ENCODE measurements at regions not wholly inside any gene's neighbourhood (a gene's known extent, or its start where the extent isn't known, plus 50 kb on each side); places are given as distances from the start of the nearest gene placed in this dataset.

DNA sequence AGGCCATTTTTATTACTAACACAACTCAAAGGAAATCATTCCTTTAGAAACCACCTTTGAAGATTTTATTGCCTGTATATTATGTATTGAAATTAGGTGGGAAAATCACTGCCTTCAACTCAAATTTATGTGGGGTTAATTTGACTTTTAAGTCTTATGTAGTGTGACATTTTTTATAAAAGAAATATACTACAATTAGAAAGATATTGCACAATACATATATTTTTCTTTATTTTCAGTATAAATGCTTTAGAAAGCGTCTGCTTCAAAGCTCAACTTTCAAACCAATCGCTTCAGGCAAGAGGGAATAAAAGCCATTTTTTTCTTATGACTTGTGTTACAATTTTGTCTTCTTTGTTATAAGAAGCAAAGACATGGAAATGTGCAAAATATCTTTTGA, 337.4 kb upstream of the ZWINT start:
- TF ChIP-seq, protein P1, sequence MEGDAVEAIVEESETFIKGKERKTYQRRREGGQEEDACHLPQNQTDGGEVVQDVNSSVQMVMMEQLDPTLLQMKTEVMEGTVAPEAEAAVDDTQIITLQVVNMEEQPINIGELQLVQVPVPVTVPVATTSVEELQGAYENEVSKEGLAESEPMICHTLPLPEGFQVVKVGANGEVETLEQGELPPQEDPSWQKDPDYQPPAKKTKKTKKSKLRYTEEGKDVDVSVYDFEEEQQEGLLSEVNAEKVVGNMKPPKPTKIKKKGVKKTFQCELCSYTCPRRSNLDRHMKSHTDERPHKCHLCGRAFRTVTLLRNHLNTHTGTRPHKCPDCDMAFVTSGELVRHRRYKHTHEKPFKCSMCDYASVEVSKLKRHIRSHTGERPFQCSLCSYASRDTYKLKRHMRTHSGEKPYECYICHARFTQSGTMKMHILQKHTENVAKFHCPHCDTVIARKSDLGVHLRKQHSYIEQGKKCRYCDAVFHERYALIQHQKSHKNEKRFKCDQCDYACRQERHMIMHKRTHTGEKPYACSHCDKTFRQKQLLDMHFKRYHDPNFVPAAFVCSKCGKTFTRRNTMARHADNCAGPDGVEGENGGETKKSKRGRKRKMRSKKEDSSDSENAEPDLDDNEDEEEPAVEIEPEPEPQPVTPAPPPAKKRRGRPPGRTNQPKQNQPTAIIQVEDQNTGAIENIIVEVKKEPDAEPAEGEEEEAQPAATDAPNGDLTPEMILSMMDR (conservative IDR thresholded peaks at IDR 0.05): no peak
- TF ChIP-seq ZFX (IDR thresholded peaks at IDR 0.05): no peak
